ENCODE measurements at regions not wholly inside any gene's neighbourhood (a gene's known extent, or its start where the extent isn't known, plus 50 kb on each side); places are given as distances from the start of the nearest gene placed in this dataset.

DNA sequence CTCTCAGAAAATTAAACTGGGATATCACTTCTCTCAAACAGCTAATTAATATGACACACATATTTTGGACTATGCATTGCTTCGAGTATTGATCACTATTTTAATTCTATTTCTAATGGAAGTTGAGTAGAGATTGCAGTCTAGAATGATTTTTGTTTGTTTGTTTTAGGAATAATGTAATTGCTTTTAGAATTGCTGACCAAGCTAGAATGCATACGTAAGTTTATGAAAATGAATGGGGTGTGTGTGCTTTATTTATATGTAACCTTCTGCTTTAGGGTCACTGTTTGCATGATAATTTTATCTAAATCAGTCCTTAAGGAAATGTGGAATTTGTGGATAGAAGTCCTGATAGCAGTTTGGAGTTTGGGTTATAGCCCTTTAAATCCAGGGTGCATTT is 371.4 kb downstream of the NR2F2 start:
- TF ChIP-seq, protein P1, sequence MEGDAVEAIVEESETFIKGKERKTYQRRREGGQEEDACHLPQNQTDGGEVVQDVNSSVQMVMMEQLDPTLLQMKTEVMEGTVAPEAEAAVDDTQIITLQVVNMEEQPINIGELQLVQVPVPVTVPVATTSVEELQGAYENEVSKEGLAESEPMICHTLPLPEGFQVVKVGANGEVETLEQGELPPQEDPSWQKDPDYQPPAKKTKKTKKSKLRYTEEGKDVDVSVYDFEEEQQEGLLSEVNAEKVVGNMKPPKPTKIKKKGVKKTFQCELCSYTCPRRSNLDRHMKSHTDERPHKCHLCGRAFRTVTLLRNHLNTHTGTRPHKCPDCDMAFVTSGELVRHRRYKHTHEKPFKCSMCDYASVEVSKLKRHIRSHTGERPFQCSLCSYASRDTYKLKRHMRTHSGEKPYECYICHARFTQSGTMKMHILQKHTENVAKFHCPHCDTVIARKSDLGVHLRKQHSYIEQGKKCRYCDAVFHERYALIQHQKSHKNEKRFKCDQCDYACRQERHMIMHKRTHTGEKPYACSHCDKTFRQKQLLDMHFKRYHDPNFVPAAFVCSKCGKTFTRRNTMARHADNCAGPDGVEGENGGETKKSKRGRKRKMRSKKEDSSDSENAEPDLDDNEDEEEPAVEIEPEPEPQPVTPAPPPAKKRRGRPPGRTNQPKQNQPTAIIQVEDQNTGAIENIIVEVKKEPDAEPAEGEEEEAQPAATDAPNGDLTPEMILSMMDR (IDR thresholded peaks at IDR 0.05; ENCODE audit: low read length, missing control alignments), result no peak
- DNase-seq (ENCODE audit: low read depth), result no peak
- no peak overlapping the region for H3K4me3 ChIP-seq (replicated peaks; ENCODE audit: low read depth, low read length)

- H3K4me3 ChIP-seq (replicated peaks; ENCODE audit: low read depth, low read length), result no peak overlapping the region
- no peak for DNase-seq (ENCODE audit: low read depth)
- TF ChIP-seq, protein P1 (IDR thresholded peaks at IDR 0.05; ENCODE audit: low read length, missing control alignments), result no peak
Measured at GRCh38 chr15:96702589-96702988, 372.1 kb downstream of the NR2F2 start.

- H3K4me3 ChIP-seq (replicated peaks; ENCODE audit: low read depth, low read length), result no peak overlapping the region
- TF ChIP-seq, protein P1 (IDR thresholded peaks at IDR 0.05; ENCODE audit: low read length, missing control alignments), result no peak
- DNase-seq (ENCODE audit: low read depth), result no peak
Measured at GRCh38 chr15:96703091-96703490, 372.6 kb downstream of the NR2F2 start.

GRCh38 chr15:96703794-96704550 is 373.5 kb downstream of the NR2F2 start:
- DNase-seq (ENCODE audit: low read depth), result no peak
- TF ChIP-seq, protein P1 (IDR thresholded peaks at IDR 0.05; ENCODE audit: low read length, missing control alignments), result no peak
- no peak overlapping the region for H3K4me3 ChIP-seq (replicated peaks; ENCODE audit: low read depth, low read length)

DNA sequence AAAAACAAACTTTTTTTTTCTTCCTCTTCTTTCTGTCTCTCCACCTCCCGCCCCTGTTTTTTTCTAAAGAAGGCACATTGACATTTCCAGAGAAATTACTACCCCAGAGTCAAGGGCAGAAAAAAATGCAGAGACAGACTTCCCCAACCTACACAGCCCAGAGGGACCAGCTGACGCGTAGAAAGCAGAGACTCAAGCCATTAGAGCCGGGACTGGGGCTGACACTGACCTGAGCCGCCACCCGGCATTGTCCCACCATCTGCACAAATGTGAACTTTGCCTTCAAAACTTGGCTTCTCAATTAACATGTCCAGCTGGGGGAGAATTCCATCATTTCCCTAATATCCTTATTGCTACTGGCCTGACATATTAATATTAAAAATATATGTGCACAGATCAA is 385.6 kb downstream of the NR2F2 start:
- no peak for DNase-seq (ENCODE audit: low read depth)
- no peak overlapping the region for H3K4me3 ChIP-seq (replicated peaks; ENCODE audit: low read depth, low read length)
- TF ChIP-seq, protein P1 (IDR thresholded peaks at IDR 0.05; ENCODE audit: low read length, missing control alignments), result no peak

GRCh38 chr15:96716478-96716877 is 386.0 kb downstream of the NR2F2 start:
- TF ChIP-seq, protein P1 (IDR thresholded peaks at IDR 0.05; ENCODE audit: low read length, missing control alignments), result no peak
- no peak for DNase-seq (ENCODE audit: low read depth)
- H3K4me3 ChIP-seq (replicated peaks; ENCODE audit: low read depth, low read length), result no peak overlapping the region

- no peak for DNase-seq (ENCODE audit: low read depth)
- TF ChIP-seq, protein P1 (IDR thresholded peaks at IDR 0.05; ENCODE audit: low read length, missing control alignments), result no peak
- H3K4me3 ChIP-seq (replicated peaks; ENCODE audit: low read depth, low read length), result no peak overlapping the region
Measured at GRCh38 chr15:96720251-96720650, 389.8 kb downstream of the NR2F2 start.

Data from fibroblast of pulmonary artery (primary cell).